Osteoblast (primary cell): ENCODE measurements at regions not wholly inside any gene's neighbourhood (a gene's known extent, or its start where the extent isn't known, plus 50 kb on each side); places are given as distances from the start of the nearest gene placed in this dataset.

ENCODE experiments used
- DNase-seq: peaks from one replicate; pipeline ENCODE4 v3.0.0; 2011; ENCODE audit warnings: low spot score, mixed read lengths; ENCODE audit not compliant: insufficient read length; ENCODE audit errors: missing footprints
- H2AFZ ChIP-seq: 2 replicates; pipeline ENCODE4 v1.6.0; 2011; ENCODE audit warnings: mild to moderate bottlenecking, low read length
- H3K27ac ChIP-seq: 2 replicates; pipeline ENCODE4 v1.5.1; 2011; ENCODE audit warnings: mild to moderate bottlenecking, low read depth, low read length, moderate library complexity
- H3K27me3 ChIP-seq: 2 replicates; pipeline ENCODE4 v1.6.0; 2012; ENCODE audit warnings: mild to moderate bottlenecking, control low read depth, inconsistent platforms, low read length, moderate library complexity; ENCODE audit not compliant: insufficient read depth
- H3K36me3 ChIP-seq: 2 replicates; pipeline ENCODE4 v1.5.1; 2011; ENCODE audit warnings: mild to moderate bottlenecking, low read length, control low read depth, moderate library complexity; ENCODE audit not compliant: insufficient read depth
- H3K4me1 ChIP-seq: 2 replicates; pipeline ENCODE4 v1.5.1; 2011; ENCODE audit warnings: mild to moderate bottlenecking, low read length, control low read depth, moderate library complexity; ENCODE audit not compliant: insufficient read depth
- H3K4me2 ChIP-seq: 2 replicates; pipeline ENCODE4 v1.6.0; 2011; ENCODE audit warnings: mild to moderate bottlenecking, low read length; ENCODE audit not compliant: insufficient read depth
- H3K4me3 ChIP-seq: fragments of 200-600 bp; sonication (generic); 3 replicates; pipeline ENCODE4 v1.5.1; 2012; ENCODE audit warnings: mild to moderate bottlenecking, low read length, inconsistent platforms; ENCODE audit not compliant: insufficient read depth
- H3K79me2 ChIP-seq: 2 replicates; pipeline ENCODE4 v1.6.0; 2012; ENCODE audit warnings: mild to moderate bottlenecking, low read length, control low read depth, inconsistent platforms; ENCODE audit not compliant: insufficient read depth
- H3K9me3 ChIP-seq: 2 replicates; pipeline ENCODE4 v1.5.1; 2011; ENCODE audit warnings: low read depth, low read length, control low read depth
- H4K20me1 ChIP-seq: 2 replicates; pipeline ENCODE4 v1.6.0; 2012; ENCODE audit warnings: mild to moderate bottlenecking, low read length, control low read depth; ENCODE audit not compliant: insufficient read depth
- CTCF ChIP-seq: IDR thresholded peaks from 2 replicates; pipeline ENCODE4 v1.5.1; 2011; ENCODE audit warnings: mild to moderate bottlenecking, low read depth, low read length, moderate library complexity; ENCODE audit errors: extremely low read depth

- H3K4me3 ChIP-seq, result no peak overlapping the region
- no peak overlapping the region for H3K27ac ChIP-seq
- H3K4me1 ChIP-seq, result peaks cover 26% of the 10 kb centered on the region
- no peak overlapping the region for H3K4me2 ChIP-seq
- H3K27me3 ChIP-seq, result no peaks in the 10 kb centered on the region
- H3K79me2 ChIP-seq, result no peaks in the 10 kb centered on the region
- H3K9me3 ChIP-seq, result peaks cover 6% of the 10 kb centered on the region
- H4K20me1 ChIP-seq, result no peaks in the 10 kb centered on the region
- H2AFZ ChIP-seq, result no peak overlapping the region
- no peak for TF ChIP-seq CTCF
- H3K36me3 ChIP-seq, result no peaks in the 10 kb centered on the region
- no peak for DNase-seq
Measured at GRCh38 chr15:77544162-77544561, 88.5 kb downstream of the LINGO1 start.

DNA sequence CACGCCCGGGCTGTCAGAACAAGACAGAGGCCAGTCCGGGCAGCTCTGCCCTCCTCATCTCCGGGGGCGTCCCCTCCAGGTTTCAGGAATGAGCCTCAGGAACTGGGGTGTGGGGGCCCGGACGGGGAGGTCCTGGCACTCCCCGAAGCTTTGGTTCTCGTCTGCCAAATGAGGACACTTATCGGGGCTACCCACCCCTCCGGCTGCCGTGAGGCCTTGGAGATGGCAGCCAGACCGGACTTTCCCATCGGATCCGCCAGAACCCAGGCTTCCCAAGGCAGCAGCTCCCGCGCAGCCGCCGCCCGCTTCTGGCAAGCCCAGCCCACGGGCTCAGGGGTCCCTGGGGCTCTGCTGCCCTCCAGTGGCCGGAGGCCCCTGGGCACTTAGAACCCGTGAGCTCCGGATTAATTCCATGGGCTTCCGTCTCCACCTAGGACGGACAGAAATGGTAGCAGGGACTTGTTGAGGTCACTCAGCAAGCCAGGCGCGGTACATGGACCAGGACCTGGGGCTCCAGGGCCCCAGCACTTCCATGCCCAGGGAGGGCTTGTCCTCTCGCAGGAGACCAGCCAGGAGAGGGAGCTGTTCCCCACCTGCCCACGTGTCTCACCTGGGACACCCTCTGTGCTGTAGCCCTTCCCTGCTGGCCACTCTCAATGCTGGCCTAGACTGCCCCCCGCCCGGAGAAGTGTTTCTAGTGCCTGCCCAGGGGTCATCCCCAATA is 89.4 kb downstream of the LINGO1 start:
- Histone ChIP-seq H3K9me3 (peaks cover 6% of the 10 kb centered on the region), H2AFZ (peak overlapping the region; percentile 88), H3K36me3 (no peaks in the 10 kb centered on the region), H3K79me2 (no peaks in the 10 kb centered on the region), H3K4me1 (peaks cover 28% of the 10 kb centered on the region), H3K27ac (peak overlapping the region; percentile 47), H3K4me2 (peak overlapping the region; percentile 78), H4K20me1 (no peaks in the 10 kb centered on the region), H3K4me3 (peak overlapping the region; percentile 69), H3K27me3 (no peaks in the 10 kb centered on the region)
- DNase-seq, result peak; percentile 99
- peak; percentile 95 for TF ChIP-seq CTCF

DNA sequence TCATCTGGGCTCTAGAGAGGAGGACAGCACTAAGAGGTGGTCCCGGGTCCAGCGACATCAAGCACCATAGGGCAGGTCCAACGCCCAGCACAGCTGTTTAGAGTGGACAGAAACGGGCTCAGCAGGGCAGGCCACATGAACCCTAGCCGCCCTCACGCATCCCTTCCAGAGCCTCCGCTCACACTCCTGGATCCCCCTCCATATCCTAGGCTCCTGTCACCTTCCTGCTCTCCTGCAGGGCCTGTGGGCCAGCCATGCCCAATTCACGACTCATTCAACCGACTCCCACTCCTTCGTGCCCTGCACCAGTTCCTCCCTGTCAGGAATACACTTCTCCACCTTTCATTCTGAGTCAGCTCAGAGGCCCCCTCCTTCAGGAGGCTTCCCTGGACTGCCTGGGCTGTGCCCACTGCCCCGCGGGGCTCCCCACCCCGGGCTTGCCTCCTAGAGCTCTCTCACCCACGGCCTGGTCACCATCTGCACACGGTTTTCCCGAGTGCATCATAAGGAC is 90.2 kb downstream of the LINGO1 start:
- peak overlapping the region; percentile 69 for H3K4me3 ChIP-seq
- no peaks in the 10 kb centered on the region for H3K27me3 ChIP-seq
- no peaks in the 10 kb centered on the region for H3K36me3 ChIP-seq
- no peak for TF ChIP-seq CTCF
- peak overlapping the region; percentile 88 for H2AFZ ChIP-seq
- H3K4me2 ChIP-seq, result peak overlapping the region; percentile 78
- H4K20me1 ChIP-seq, result no peaks in the 10 kb centered on the region
- H3K9me3 ChIP-seq, result peaks cover 6% of the 10 kb centered on the region
- peaks cover 28% of the 10 kb centered on the region for H3K4me1 ChIP-seq
- no peaks in the 10 kb centered on the region for H3K79me2 ChIP-seq
- H3K27ac ChIP-seq, result peak overlapping the region; percentile 47
- DNase-seq, result no peak

- H3K4me3 ChIP-seq, result no peak overlapping the region
- H2AFZ ChIP-seq, result no peak overlapping the region
- no peaks in the 10 kb centered on the region for H3K36me3 ChIP-seq
- H3K27ac ChIP-seq, result no peak overlapping the region
- no peaks in the 10 kb centered on the region for H4K20me1 ChIP-seq
- no peaks in the 10 kb centered on the region for H3K9me3 ChIP-seq
- no peak for DNase-seq
- no peak overlapping the region for H3K4me2 ChIP-seq
- no peak for TF ChIP-seq CTCF
- no peaks in the 10 kb centered on the region for H3K27me3 ChIP-seq
- H3K4me1 ChIP-seq, result peaks cover 28% of the 10 kb centered on the region
- H3K79me2 ChIP-seq, result no peaks in the 10 kb centered on the region
Measured at GRCh38 chr15:77541421-77542181, 91.1 kb downstream of the LINGO1 start.
